ENCODE measurements at regions not wholly inside any gene's neighbourhood (a gene's known extent, or its start where the extent isn't known, plus 50 kb on each side); places are given as distances from the start of the nearest gene placed in this dataset.

- no peaks in the 10 kb centered on the region for H3K4me1 ChIP-seq (ENCODE audit: insufficient read depth, low read length, severe bottlenecking)
- H3K36me3 ChIP-seq (ENCODE audit: insufficient read depth, low read length) = no peaks in the 10 kb centered on the region
- no peaks in the 10 kb centered on the region for H3K27me3 ChIP-seq (ENCODE audit: insufficient read depth, low read length)
- no peak overlapping the region for H3K9ac ChIP-seq (ENCODE audit: low read length)
- H2AFZ ChIP-seq (ENCODE audit: low read length) = no peak overlapping the region
- no peaks in the 10 kb centered on the region for H3K79me2 ChIP-seq (ENCODE audit: insufficient read depth, low read length)
- no peaks in the 10 kb centered on the region for H3K9me3 ChIP-seq (ENCODE audit: low read length)
- no peaks in the 10 kb centered on the region for H4K20me1 ChIP-seq (ENCODE audit: insufficient read depth, low read length)
- H3K4me3 ChIP-seq (ENCODE audit: low read depth, low read length, poor library complexity, severe bottlenecking) = no peak overlapping the region
- H3K9me2 ChIP-seq (ENCODE audit: low read depth, low read length) = no peaks in the 10 kb centered on the region
- TF ChIP-seq EZH2 (IDR thresholded peaks at IDR 0.05; ENCODE audit: borderline replicate concordance, low read length) (no peak), CTCF (IDR thresholded peaks at IDR 0.05; ENCODE audit: low read length) (no peak)
- no peaks in the 10 kb centered on the region for H3F3A ChIP-seq (ENCODE audit: insufficient read depth, low read length)
- H3K27ac ChIP-seq (ENCODE audit: low read depth, low read length, poor library complexity, severe bottlenecking) = no peak overlapping the region
- H3K4me2 ChIP-seq (ENCODE audit: low read length) = no peak overlapping the region
Observed at GRCh38 chr5:68382640-68383039, 167.1 kb downstream of the PIK3R1 start.

DNA sequence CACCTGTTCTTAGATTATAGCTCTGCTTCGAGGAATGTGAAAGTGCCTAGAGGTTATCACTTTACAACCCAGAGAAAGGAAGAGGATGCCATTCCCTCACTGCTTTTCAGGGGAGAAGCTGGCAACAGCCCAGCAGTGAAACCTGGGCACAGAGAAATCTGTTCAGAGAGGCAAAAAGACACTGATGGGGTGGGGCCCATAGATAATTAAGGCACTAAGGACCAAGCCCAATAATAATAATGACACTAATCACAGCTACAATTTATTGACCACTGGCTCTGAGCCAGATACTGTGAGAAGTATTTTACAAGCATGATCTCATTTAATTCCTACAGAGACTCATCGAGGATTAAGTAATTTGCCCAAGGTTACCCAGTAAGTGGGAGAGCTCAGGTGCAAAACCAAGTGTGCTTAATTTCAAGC, 168.3 kb downstream of the PIK3R1 start:
- Histone ChIP-seq H3K4me1 (ENCODE audit: insufficient read depth, low read length, severe bottlenecking) (no peaks in the 10 kb centered on the region), H3K9me3 (ENCODE audit: low read length) (no peaks in the 10 kb centered on the region), H3K4me3 (ENCODE audit: low read depth, low read length, poor library complexity, severe bottlenecking) (no peak overlapping the region), H3F3A (ENCODE audit: insufficient read depth, low read length) (no peaks in the 10 kb centered on the region), H3K9me2 (ENCODE audit: low read depth, low read length) (no peaks in the 10 kb centered on the region), H2AFZ (ENCODE audit: low read length) (no peak overlapping the region), H3K79me2 (ENCODE audit: insufficient read depth, low read length) (no peaks in the 10 kb centered on the region), H4K20me1 (ENCODE audit: insufficient read depth, low read length) (no peaks in the 10 kb centered on the region), H3K4me2 (ENCODE audit: low read length) (no peak overlapping the region), H3K36me3 (ENCODE audit: insufficient read depth, low read length) (no peaks in the 10 kb centered on the region), H3K27me3 (ENCODE audit: insufficient read depth, low read length) (no peaks in the 10 kb centered on the region), H3K27ac (ENCODE audit: low read depth, low read length, poor library complexity, severe bottlenecking) (no peak overlapping the region), H3K9ac (ENCODE audit: low read length) (no peak overlapping the region)
- TF ChIP-seq EZH2 (IDR thresholded peaks at IDR 0.05; ENCODE audit: borderline replicate concordance, low read length) (no peak), CTCF (IDR thresholded peaks at IDR 0.05; ENCODE audit: low read length) (no peak)

- H3F3A ChIP-seq (ENCODE audit: insufficient read depth, low read length) = no peaks in the 10 kb centered on the region
- H3K27me3 ChIP-seq (ENCODE audit: insufficient read depth, low read length) = no peaks in the 10 kb centered on the region
- TF ChIP-seq CTCF (IDR thresholded peaks at IDR 0.05; ENCODE audit: low read length) (no peak), EZH2 (IDR thresholded peaks at IDR 0.05; ENCODE audit: borderline replicate concordance, low read length) (no peak)
- no peaks in the 10 kb centered on the region for H3K9me2 ChIP-seq (ENCODE audit: low read depth, low read length)
- H4K20me1 ChIP-seq (ENCODE audit: insufficient read depth, low read length) = no peaks in the 10 kb centered on the region
- H3K9ac ChIP-seq (ENCODE audit: low read length) = no peak overlapping the region
- H2AFZ ChIP-seq (ENCODE audit: low read length) = no peak overlapping the region
- H3K9me3 ChIP-seq (ENCODE audit: low read length) = no peaks in the 10 kb centered on the region
- H3K4me3 ChIP-seq (ENCODE audit: low read depth, low read length, poor library complexity, severe bottlenecking) = no peak overlapping the region
- no peak overlapping the region for H3K27ac ChIP-seq (ENCODE audit: low read depth, low read length, poor library complexity, severe bottlenecking)
- H3K4me2 ChIP-seq (ENCODE audit: low read length) = no peak overlapping the region
- H3K4me1 ChIP-seq (ENCODE audit: insufficient read depth, low read length, severe bottlenecking) = no peaks in the 10 kb centered on the region
- H3K79me2 ChIP-seq (ENCODE audit: insufficient read depth, low read length) = no peaks in the 10 kb centered on the region
- H3K36me3 ChIP-seq (ENCODE audit: insufficient read depth, low read length) = no peaks in the 10 kb centered on the region
Observed at GRCh38 chr5:68384936-68385594, 169.5 kb downstream of the PIK3R1 start.
